Heart right ventricle (tissue), 16 donors: ENCODE measurements at regions not wholly inside any gene's neighbourhood (a gene's known extent, or its start where the extent isn't known, plus 50 kb on each side); places are given as distances from the start of the nearest gene placed in this dataset.

Experiments used
- ATAC-seq, 8 donors: fragments of 200-7000 bp; cut with Tn5 transposase; one replicate each; pipeline ENCODE4 v1.9.1; 2020; ENCODE audit warnings: mild to moderate bottlenecking in 8 of 8, moderate library complexity in 8 of 8, moderate number of reproducible peaks in 1 of 8
- DNase-seq, 2 donors: peaks; one replicate each; pipeline ENCODE4 v3.0.0-alpha.2; 2020
- H3K27ac ChIP-seq, 10 donors: fragments of 200-600 bp; sonication (generic) in 2 of 10; one replicate each; pipeline versions ENCODE4 v1.5.0 to v1.8.0; 2020 to 2022; ENCODE audit warnings: mild to moderate bottlenecking in 3 of 10
- H3K27me3 ChIP-seq, 7 donors: fragments of 200-600 bp; one replicate each; pipeline ENCODE4 v1.8.0; 2021 to 2022; ENCODE audit warnings: mild to moderate bottlenecking in 2 of 7
- H3K36me3 ChIP-seq, 9 donors: fragments of 200-600 bp; sonication (generic) in 1 of 9; one replicate each; pipeline versions ENCODE4 v1.5.0 to v1.8.0; 2020 to 2022; ENCODE audit warnings: mild to moderate bottlenecking in 2 of 9
- H3K4me1 ChIP-seq, 9 donors: fragments of 200-600 bp; sonication (generic) in 1 of 9; one replicate each; pipeline versions ENCODE4 v1.5.0 to v1.8.0; 2020 to 2022; ENCODE audit warnings: mild to moderate bottlenecking in 4 of 9
- H3K4me3 ChIP-seq, 10 donors: fragments of 200-600 bp; sonication (generic) in 2 of 10; one replicate each; pipeline versions ENCODE4 v1.5.0 to v1.8.0; 2020 to 2022; ENCODE audit warnings: mild to moderate bottlenecking in 7 of 10, moderate library complexity in 2 of 10
- H3K9me3 ChIP-seq, 11 donors: fragments of 200-600 bp in 10 of 11; sonication (generic) in 2 of 11; one replicate each; pipeline versions ENCODE4 v1.5.0 to v1.8.0; 2013 to 2022; ENCODE audit warnings: mild to moderate bottlenecking in 2 of 11, control low read depth in 1 of 11, moderate library complexity in 1 of 11
- CTCF ChIP-seq, 9 donors: fragments of 200-600 bp; sonication (generic) in 2 of 9; IDR thresholded peaks; one replicate each; pipeline versions ENCODE4 v1.5.0 to v1.8.0; 2021 to 2022; ENCODE audit warnings: antibody characterized with exemption in 9 of 9, mild to moderate bottlenecking in 5 of 9, moderate library complexity in 1 of 9
- WGBS, 2 donors: extraction: QIAGEN DNeasy Blood & Tissue Kit; methylation state at CpG; one replicate each; pipeline ENCODE4 v1.1.7; 2013; ENCODE audit warnings: inconsistent platforms in 1 of 2; 5-methylcytosine and 5-hydroxymethylcytosine counted together
- intact Hi-C, 10 donors: fragments of 100-400 bp; cut with DNase I; formaldehyde crosslinking; loops; one replicate each; pipeline versions ENCODE4 v1.11.1 to v1.14.2; 2022
- donor health status: Arrhythmogenic right ventricular cardiomyopathy.
- donor health status: ischemic (EF 13 %, LVEDD 7.1; RV severe dilation, severe dysfunction).
- donor health status: healthy with polysubstance abuse.
- donor health status: DM: no; HTN: yes; CAD: no.
- donor health status: DM: no; HTN: no; CAD: no.
- donor health status: ischemic (EF 25% LVEDD 6.9; RV normal size, moderate dysfunction).
- donor health status: ischemic (EF 25% LVEDD 5.7; RV mildly dilated, moderate dysfunction).
- donor health status: healthy.
- donor health status: DM: yes; HTN: yes; CAD: no.
- donor health status: Ischemic cardiomyopathy.
- donor health status: ischemic (EF 35%, LVEDD 5.7; RV mildly dilated, moderate dysfunction).
- donor health status: nonischemic (EF 11% LVEDD 7.7; RV severe dilation, severe dysfunction).
- donor health status: DM: yes; HTN: yes; CAD: no.
- donor health status: PGD.
- donor health status: ischemic (EF 29% LVEDD 5.4; RV normal size, mild dysfunction).
- donor health status: nonischemic (EF 23%, LVEDD 6.1; RV moderate dilation, normal function).

DNA sequence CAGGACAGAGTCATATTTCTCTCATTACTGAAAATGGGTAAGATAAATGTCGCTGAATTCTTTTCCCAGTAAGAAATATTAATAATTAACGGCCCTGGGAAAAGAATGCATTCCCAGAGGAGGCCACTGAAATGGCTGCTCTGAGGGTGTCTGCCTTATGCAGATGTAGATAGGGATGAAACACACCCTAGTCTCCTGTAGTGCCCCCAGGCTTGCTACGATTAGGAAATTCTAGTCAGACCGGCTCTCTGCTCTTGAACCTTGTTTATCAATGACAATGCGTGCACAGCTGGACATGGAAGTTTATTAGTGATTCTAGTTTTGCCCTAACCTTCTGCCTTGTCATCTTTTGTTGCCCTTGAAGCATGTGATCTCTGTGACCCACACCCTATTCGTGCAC lies 291.1 kb downstream of the ZNF248 start:
- H3K4me1 ChIP-seq: peaks cover 0 to 12% (median 3%) of the 10 kb centered on the region in 9 donors
- no peaks in the 10 kb centered on the region for H3K36me3 ChIP-seq
- no peak overlapping the region for H3K4me3 ChIP-seq
- 68 to 70% methylated on average over 6 of the region's 6 CpGs for WGBS, 2 donors
- no peak overlapping the region for H3K27ac ChIP-seq
- intact Hi-C loops: no loop called here
- TF ChIP-seq CTCF (IDR thresholded peaks at IDR 0.05): no peak
- DNase-seq (no peak), ATAC-seq (no peak)
- H3K27me3 ChIP-seq: no peaks in the 10 kb centered on the region
- H3K9me3 ChIP-seq: peaks cover 0 to 6% (median 0%) of the 10 kb centered on the region in 11 donors

- intact Hi-C loops: no loop called here
- DNase-seq: no peak
- no peak for ATAC-seq
- peaks cover 0 to 12% (median 3%) of the 10 kb centered on the region in 9 donors for H3K4me1 ChIP-seq
- peaks cover 0 to 6% (median 0%) of the 10 kb centered on the region in 11 donors for H3K9me3 ChIP-seq
- TF ChIP-seq CTCF (IDR thresholded peaks at IDR 0.05): no peak
- 54 to 68% methylated on average over 3 of the region's 3 CpGs for WGBS, 2 donors
- peak overlapping the region in 1 of 10 donors; percentile 43 for H3K27ac ChIP-seq
- no peak overlapping the region for H3K4me3 ChIP-seq
- H3K36me3 ChIP-seq: no peaks in the 10 kb centered on the region
- no peaks in the 10 kb centered on the region for H3K27me3 ChIP-seq
Measured at GRCh38 chr10:37563715-37564108, 293.7 kb downstream of the ZNF248 start.

- Histone ChIP-seq H3K4me1 (peaks cover 0 to 12% (median 3%) of the 10 kb centered on the region in 9 donors), H3K9me3 (peaks cover 0 to 6% (median 0%) of the 10 kb centered on the region in 11 donors), H3K36me3 (no peaks in the 10 kb centered on the region), H3K4me3 (no peak overlapping the region), H3K27me3 (no peaks in the 10 kb centered on the region), H3K27ac (peak overlapping the region in 1 of 10 donors; percentile 43)
- ATAC-seq (peak in 2 of 8 donors; percentile 52 to 56), DNase-seq (no peak)
- no peak for TF ChIP-seq CTCF (IDR thresholded peaks at IDR 0.05)
- 54 to 64% methylated on average over 1 of the region's 1 CpG for WGBS, 2 donors
- intact Hi-C loops: no loop called here
Measured at GRCh38 chr10:37563107-37563714, 294.2 kb downstream of the ZNF248 start.

DNA sequence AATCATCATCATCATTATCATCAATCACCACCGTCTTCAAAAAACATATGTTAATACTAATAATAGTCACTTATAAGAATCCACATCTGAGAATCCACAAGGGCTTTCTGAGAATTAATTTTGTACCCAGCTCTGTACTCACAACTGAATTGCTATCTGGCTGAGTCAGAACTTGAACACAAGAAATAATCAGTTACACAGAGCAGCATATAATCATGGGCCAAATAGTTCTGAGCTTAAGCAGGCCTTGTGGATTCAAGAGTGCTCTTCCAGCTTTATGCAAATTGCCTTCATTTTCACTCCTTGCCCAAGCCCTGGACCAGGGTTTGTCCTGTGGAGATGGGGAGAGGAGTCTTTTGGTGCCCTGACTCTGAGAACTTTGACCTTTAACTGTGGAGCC lies 304.5 kb downstream of the ZNF248 start:
- 67 to 89% methylated on average over 1 of the region's 1 CpG for WGBS, 2 donors
- peak in 5 of 8 donors; percentile 34 to 85 (median 66) for ATAC-seq
- TF ChIP-seq CTCF (IDR thresholded peaks at IDR 0.05): no peak
- peaks cover 0 to 3% (median 0%) of the 10 kb centered on the region in 7 donors for H3K27me3 ChIP-seq
- H3K4me3 ChIP-seq: no peak overlapping the region
- H3K4me1 ChIP-seq: peaks cover 0 to 19% (median 0%) of the 10 kb centered on the region in 9 donors
- H3K36me3 ChIP-seq: no peaks in the 10 kb centered on the region
- intact Hi-C loops: no loop called here
- H3K27ac ChIP-seq: peak overlapping the region in 2 of 10 donors; percentile 10 to 16
- H3K9me3 ChIP-seq: peaks cover 0 to 12% (median 0%) of the 10 kb centered on the region in 11 donors
- DNase-seq: no peak
